Rectal smooth muscle tissue (tissue), 1 donor: ENCODE measurements at regions not wholly inside any gene's neighbourhood (a gene's known extent, or its start where the extent isn't known, plus 50 kb on each side); places are given as distances from the start of the nearest gene placed in this dataset.

ENCODE experiments used
- H3K27ac ChIP-seq: one replicate; pipeline ENCODE4 v1.7.0; 2013; ENCODE audit warnings: low read depth, low read length, inconsistent platforms
- H3K27me3 ChIP-seq: one replicate; pipeline ENCODE4 v1.7.0; 2013; ENCODE audit warnings: low read length; ENCODE audit not compliant: control insufficient read depth, insufficient read depth
- H3K36me3 ChIP-seq: one replicate; pipeline ENCODE4 v1.7.0; 2013; ENCODE audit warnings: low read length; ENCODE audit not compliant: control insufficient read depth, insufficient read depth
- H3K4me1 ChIP-seq: one replicate; pipeline ENCODE4 v1.7.0; 2013; ENCODE audit warnings: low read length; ENCODE audit not compliant: control insufficient read depth, insufficient read depth
- H3K4me3 ChIP-seq: one replicate; pipeline ENCODE4 v1.7.0; 2013; ENCODE audit warnings: low read length
- H3K9ac ChIP-seq: one replicate; pipeline ENCODE4 v1.7.0; 2013; ENCODE audit warnings: low read length

GRCh38 chr13:75910591-75910990 lies 274.5 kb downstream of the LMO7 start:
- Histone ChIP-seq H3K27ac (no peak overlapping the region), H3K4me3 (no peak overlapping the region), H3K27me3 (no peaks in the 10 kb centered on the region), H3K36me3 (no peaks in the 10 kb centered on the region), H3K9ac (no peak overlapping the region), H3K4me1 (no peaks in the 10 kb centered on the region)
